GM23338 (cell line): ENCODE measurements at regions not wholly inside any gene's neighbourhood (a gene's known extent, or its start where the extent isn't known, plus 50 kb on each side); places are given as distances from the start of the nearest gene placed in this dataset.
A peak's percentile ranks its signal among the peaks of the same experiment; 100 is the strongest.

ENCODE experiments used
- ATAC-seq: fragments of 200-7000 bp; cut with Tn5 transposase; 3 replicates; pipeline ENCODE4 v1.9.1; 2020
- DNase-seq: peaks from one replicate; pipeline ENCODE4 v3.0.0-alpha.2; 2015; ENCODE audit warnings: low spot score
- H2AFZ ChIP-seq: fragments of 200-600 bp; sonication (generic); 2 replicates; pipeline ENCODE4 v1.8.0; 2016; ENCODE audit warnings: antibody characterized with exemption, mild to moderate bottlenecking, moderate library complexity
- H3F3A ChIP-seq: fragments of 200-600 bp; sonication (generic); replicated peaks from 2 replicates; pipeline ENCODE4 v1.8.0; 2017; ENCODE audit warnings: antibody characterized with exemption, mixed run types, low read depth
- H3K27ac ChIP-seq: fragments of 200-600 bp; sonication (generic); 2 replicates; pipeline ENCODE4 v1.6.1; 2016; ENCODE audit warnings: low read depth
- H3K27me3 ChIP-seq: fragments of 200-600 bp; sonication (generic); 2 replicates; pipeline ENCODE4 v1.8.0; 2016; ENCODE audit warnings: mild to moderate bottlenecking, mixed run types, moderate library complexity; ENCODE audit not compliant: insufficient read depth
- H3K36me3 ChIP-seq: fragments of 200-600 bp; sonication (generic); 2 replicates; pipeline ENCODE4 v1.8.0; 2016; ENCODE audit warnings: mild to moderate bottlenecking; ENCODE audit not compliant: insufficient read depth
- H3K4me1 ChIP-seq: fragments of 200-600 bp; sonication (generic); 2 replicates; pipeline ENCODE4 v1.8.0; 2016; ENCODE audit warnings: mild to moderate bottlenecking, moderate library complexity; ENCODE audit not compliant: insufficient read depth
- H3K4me2 ChIP-seq: fragments of 200-600 bp; sonication (generic); 2 replicates; pipeline ENCODE4 v1.7.1; 2017; ENCODE audit warnings: mixed run types
- H3K4me3 ChIP-seq: fragments of 200-600 bp; sonication (generic); 2 replicates; pipeline ENCODE4 v1.6.1; 2016; ENCODE audit warnings: mixed run types
- H3K79me2 ChIP-seq: fragments of 200-600 bp; sonication (generic); replicated peaks from 2 replicates; pipeline ENCODE4 v1.8.0; 2017; ENCODE audit warnings: mild to moderate bottlenecking; ENCODE audit not compliant: insufficient read depth
- H3K9me2 ChIP-seq: fragments of 200-600 bp; sonication (generic); 2 replicates; pipeline ENCODE4 v1.8.0; 2017; ENCODE audit not compliant: insufficient read depth
- H4K20me1 ChIP-seq: fragments of 200-600 bp; sonication (generic); replicated peaks from 2 replicates; pipeline ENCODE4 v1.8.0; 2017; ENCODE audit warnings: mild to moderate bottlenecking; ENCODE audit not compliant: insufficient read depth
- H3K27ac Mint-ChIP-seq: 2 replicates; pipeline ENCODE4 v1.8.0; 2020; ENCODE audit warnings: inconsistent platforms, mild to moderate bottlenecking, moderate library complexity, mixed read lengths
- H3K27me3 Mint-ChIP-seq: 3 replicates; pipeline ENCODE4 v1.8.0; 2022; ENCODE audit warnings: low read depth, mild to moderate bottlenecking, moderate library complexity, mixed read lengths, inconsistent platforms; ENCODE audit not compliant: insufficient read depth, poor library complexity
- H3K36me3 Mint-ChIP-seq: 3 replicates; pipeline ENCODE4 v1.8.0; 2021; ENCODE audit warnings: low read depth, mild to moderate bottlenecking, inconsistent platforms, moderate library complexity, mixed read lengths
- H3K4me1 Mint-ChIP-seq: 3 replicates; pipeline ENCODE4 v1.8.0; 2020; ENCODE audit warnings: mild to moderate bottlenecking, inconsistent platforms, mixed read lengths
- H3K4me3 Mint-ChIP-seq: 3 replicates; pipeline ENCODE4 v1.8.0; 2021; ENCODE audit warnings: moderate library complexity, mild to moderate bottlenecking, inconsistent platforms, mixed read lengths
- H3K9me3 Mint-ChIP-seq: 3 replicates; pipeline ENCODE4 v1.8.0; 2020; ENCODE audit warnings: moderate library complexity, mild to moderate bottlenecking, inconsistent platforms, mixed read lengths
- EZH2phosphoT487 ChIP-seq: fragments of 200-600 bp; sonication (generic); IDR thresholded peaks from one replicate; pipeline ENCODE4 v1.8.1; 2018; ENCODE audit warnings: antibody characterized with exemption; ENCODE audit not compliant: unreplicated experiment
- TF ChIP-seq, protein P1 (sequence below): fragments of 250-450 bp; sonication (Bioruptor Pico); IDR thresholded peaks from 2 replicates; pipeline ENCODE4 v1.5.0; 2020; ENCODE audit warnings: mild to moderate bottlenecking, moderate library complexity
- TF ChIP-seq, protein P2 (sequence below), 2 experiments: fragments of 200-600 bp in 1 of 2; sonication (generic) in 1 of 2; conservative IDR thresholded peaks; 2 replicates each; pipeline versions ENCODE4 v1.5.1 to v1.6.1; 2016 to 2017; ENCODE audit warnings: antibody characterized with exemption in 2 of 2, low read depth in 2 of 2, mild to moderate bottlenecking in 2 of 2, moderate library complexity in 1 of 2

DNA sequence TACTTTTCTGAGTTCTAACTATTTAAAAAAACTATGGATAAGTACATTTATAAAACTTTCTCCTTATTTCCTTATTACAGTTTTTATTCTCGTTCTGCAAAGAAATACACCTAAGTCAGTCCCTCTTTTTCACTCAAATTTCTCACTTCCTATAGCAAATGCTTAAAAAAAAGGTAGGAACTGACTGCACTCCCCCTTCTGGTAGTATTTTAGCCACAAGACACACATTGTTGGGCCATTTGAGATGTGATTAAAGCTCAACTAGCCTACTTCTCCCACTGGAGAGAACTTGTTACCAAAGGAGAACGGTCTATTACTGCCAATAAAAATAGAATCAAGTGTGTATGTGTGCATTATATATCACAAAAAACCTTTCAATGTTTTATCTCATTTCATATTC, 521.9 kb upstream of the PRMT6 start:
- Mint-ChIP-seq H3K9me3 (peaks cover 9% of the 10 kb centered on the region), H3K36me3 (peaks cover 12% of the 10 kb centered on the region), H3K4me3 (no peak overlapping the region), H3K4me1 (peaks cover 2% of the 10 kb centered on the region; the same call in 1 of the 3 replicates), H3K27ac (no peak overlapping the region), H3K27me3 (no peaks in the 10 kb centered on the region)
- Histone ChIP-seq H3F3A (no peaks in the 10 kb centered on the region), H3K27me3 (no peaks in the 10 kb centered on the region), H3K79me2 (no peaks in the 10 kb centered on the region), H3K36me3 (no peaks in the 10 kb centered on the region), H3K4me3 (no peak overlapping the region), H2AFZ (no peak overlapping the region), H3K4me1 (no peaks in the 10 kb centered on the region), H3K9me2 (peaks cover 5% of the 10 kb centered on the region; the same call in 1 of the 2 replicates), H3K27ac (no peak overlapping the region), H3K4me2 (no peak overlapping the region), H4K20me1 (no peaks in the 10 kb centered on the region)
- TF ChIP-seq, protein P1, sequence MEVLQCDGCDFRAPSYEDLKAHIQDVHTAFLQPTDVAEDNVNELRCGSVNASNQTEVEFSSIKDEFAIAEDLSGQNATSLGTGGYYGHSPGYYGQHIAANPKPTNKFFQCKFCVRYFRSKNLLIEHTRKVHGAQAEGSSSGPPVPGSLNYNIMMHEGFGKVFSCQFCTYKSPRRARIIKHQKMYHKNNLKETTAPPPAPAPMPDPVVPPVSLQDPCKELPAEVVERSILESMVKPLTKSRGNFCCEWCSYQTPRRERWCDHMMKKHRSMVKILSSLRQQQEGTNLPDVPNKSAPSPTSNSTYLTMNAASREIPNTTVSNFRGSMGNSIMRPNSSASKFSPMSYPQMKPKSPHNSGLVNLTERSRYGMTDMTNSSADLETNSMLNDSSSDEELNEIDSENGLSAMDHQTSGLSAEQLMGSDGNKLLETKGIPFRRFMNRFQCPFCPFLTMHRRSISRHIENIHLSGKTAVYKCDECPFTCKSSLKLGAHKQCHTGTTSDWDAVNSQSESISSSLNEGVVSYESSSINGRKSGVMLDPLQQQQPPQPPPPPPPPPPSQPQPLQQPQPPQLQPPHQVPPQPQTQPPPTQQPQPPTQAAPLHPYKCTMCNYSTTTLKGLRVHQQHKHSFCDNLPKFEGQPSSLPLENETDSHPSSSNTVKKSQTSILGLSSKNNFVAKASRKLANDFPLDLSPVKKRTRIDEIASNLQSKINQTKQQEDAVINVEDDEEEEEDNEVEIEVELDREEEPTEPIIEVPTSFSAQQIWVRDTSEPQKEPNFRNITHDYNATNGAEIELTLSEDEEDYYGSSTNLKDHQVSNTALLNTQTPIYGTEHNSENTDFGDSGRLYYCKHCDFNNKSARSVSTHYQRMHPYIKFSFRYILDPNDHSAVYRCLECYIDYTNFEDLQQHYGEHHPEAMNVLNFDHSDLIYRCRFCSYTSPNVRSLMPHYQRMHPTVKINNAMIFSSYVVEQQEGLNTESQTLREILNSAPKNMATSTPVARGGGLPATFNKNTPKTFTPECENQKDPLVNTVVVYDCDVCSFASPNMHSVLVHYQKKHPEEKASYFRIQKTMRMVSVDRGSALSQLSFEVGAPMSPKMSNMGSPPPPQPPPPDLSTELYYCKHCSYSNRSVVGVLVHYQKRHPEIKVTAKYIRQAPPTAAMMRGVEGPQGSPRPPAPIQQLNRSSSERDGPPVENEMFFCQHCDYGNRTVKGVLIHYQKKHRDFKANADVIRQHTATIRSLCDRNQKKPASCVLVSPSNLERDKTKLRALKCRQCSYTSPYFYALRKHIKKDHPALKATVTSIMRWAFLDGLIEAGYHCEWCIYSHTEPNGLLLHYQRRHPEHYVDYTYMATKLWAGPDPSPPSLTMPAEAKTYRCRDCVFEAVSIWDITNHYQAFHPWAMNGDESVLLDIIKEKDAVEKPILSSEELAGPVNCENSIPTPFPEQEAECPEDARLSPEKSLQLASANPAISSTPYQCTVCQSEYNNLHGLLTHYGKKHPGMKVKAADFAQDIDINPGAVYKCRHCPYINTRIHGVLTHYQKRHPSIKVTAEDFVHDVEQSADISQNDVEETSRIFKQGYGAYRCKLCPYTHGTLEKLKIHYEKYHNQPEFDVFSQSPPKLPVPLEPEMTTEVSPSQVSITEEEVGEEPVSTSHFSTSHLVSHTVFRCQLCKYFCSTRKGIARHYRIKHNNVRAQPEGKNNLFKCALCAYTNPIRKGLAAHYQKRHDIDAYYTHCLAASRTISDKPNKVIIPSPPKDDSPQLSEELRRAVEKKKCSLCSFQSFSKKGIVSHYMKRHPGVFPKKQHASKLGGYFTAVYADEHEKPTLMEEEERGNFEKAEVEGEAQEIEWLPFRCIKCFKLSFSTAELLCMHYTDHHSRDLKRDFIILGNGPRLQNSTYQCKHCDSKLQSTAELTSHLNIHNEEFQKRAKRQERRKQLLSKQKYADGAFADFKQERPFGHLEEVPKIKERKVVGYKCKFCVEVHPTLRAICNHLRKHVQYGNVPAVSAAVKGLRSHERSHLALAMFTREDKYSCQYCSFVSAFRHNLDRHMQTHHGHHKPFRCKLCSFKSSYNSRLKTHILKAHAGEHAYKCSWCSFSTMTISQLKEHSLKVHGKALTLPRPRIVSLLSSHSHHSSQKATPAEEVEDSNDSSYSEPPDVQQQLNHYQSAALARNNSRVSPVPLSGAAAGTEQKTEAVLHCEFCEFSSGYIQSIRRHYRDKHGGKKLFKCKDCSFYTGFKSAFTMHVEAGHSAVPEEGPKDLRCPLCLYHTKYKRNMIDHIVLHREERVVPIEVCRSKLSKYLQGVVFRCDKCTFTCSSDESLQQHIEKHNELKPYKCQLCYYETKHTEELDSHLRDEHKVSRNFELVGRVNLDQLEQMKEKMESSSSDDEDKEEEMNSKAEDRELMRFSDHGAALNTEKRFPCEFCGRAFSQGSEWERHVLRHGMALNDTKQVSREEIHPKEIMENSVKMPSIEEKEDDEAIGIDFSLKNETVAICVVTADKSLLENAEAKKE (CRISPR knock-in tag), result no peak
- TF ChIP-seq, protein P2, sequence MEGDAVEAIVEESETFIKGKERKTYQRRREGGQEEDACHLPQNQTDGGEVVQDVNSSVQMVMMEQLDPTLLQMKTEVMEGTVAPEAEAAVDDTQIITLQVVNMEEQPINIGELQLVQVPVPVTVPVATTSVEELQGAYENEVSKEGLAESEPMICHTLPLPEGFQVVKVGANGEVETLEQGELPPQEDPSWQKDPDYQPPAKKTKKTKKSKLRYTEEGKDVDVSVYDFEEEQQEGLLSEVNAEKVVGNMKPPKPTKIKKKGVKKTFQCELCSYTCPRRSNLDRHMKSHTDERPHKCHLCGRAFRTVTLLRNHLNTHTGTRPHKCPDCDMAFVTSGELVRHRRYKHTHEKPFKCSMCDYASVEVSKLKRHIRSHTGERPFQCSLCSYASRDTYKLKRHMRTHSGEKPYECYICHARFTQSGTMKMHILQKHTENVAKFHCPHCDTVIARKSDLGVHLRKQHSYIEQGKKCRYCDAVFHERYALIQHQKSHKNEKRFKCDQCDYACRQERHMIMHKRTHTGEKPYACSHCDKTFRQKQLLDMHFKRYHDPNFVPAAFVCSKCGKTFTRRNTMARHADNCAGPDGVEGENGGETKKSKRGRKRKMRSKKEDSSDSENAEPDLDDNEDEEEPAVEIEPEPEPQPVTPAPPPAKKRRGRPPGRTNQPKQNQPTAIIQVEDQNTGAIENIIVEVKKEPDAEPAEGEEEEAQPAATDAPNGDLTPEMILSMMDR (conservative IDR thresholded peaks at IDR 0.05; ENCODE audit: low read depth in 2 of 2), result peak; percentile 54 to 56
- ATAC-seq (no peak; the same call in 2 of the 3 replicates), DNase-seq (peak; percentile 70)

DNA sequence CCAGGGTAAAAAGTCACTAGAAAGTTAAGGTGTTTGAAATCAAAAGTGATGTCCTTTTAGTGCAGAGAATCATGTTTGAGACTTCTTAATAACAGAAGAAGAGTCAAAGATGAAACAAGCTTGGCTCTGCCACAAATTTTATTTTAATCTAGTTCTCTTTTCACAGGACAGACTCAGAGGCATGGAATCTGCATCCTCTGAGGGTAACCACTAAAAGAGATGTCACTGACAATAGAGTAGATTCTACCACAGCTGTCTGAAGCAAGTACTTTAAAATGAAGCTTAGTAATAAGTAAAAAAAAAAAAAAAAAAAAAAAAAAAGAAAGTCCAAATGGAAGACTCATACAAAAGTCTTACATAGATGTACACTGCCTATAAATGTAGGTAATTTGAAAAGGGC, 519.7 kb upstream of the PRMT6 start:
- H3K36me3 Mint-ChIP-seq, result peaks cover 8% of the 10 kb centered on the region
- H3K4me1 Mint-ChIP-seq, result peaks cover 2% of the 10 kb centered on the region; the same call in 1 of the 3 replicates
- ATAC-seq, result no peak
- Histone ChIP-seq H3F3A (no peaks in the 10 kb centered on the region), H4K20me1 (no peaks in the 10 kb centered on the region), H3K36me3 (0 out of 2 replicates have a peak, but pooled peaks cover 3% of the 10 kb centered on the region), H3K4me3 (no peak overlapping the region), H3K4me2 (no peak overlapping the region), H3K27ac (no peak overlapping the region), H2AFZ (no peak overlapping the region), H3K79me2 (no peaks in the 10 kb centered on the region), H3K27me3 (no peaks in the 10 kb centered on the region), H3K4me1 (no peaks in the 10 kb centered on the region), H3K9me2 (peaks cover 10% of the 10 kb centered on the region; the same call in 1 of the 2 replicates)
- no peak overlapping the region for H3K27ac Mint-ChIP-seq
- H3K9me3 Mint-ChIP-seq, result peaks cover 16% of the 10 kb centered on the region
- no peak for DNase-seq
- no peak overlapping the region for H3K4me3 Mint-ChIP-seq
- H3K27me3 Mint-ChIP-seq, result no peaks in the 10 kb centered on the region
- TF ChIP-seq, protein P2 (conservative IDR thresholded peaks at IDR 0.05; ENCODE audit: low read depth in 2 of 2), result no peak
- TF ChIP-seq EZH2phosphoT487, result no peak
